ENCODE measurements at regions not wholly inside any gene's neighbourhood (a gene's known extent, or its start where the extent isn't known, plus 50 kb on each side); places are given as distances from the start of the nearest gene placed in this dataset.

DNA sequence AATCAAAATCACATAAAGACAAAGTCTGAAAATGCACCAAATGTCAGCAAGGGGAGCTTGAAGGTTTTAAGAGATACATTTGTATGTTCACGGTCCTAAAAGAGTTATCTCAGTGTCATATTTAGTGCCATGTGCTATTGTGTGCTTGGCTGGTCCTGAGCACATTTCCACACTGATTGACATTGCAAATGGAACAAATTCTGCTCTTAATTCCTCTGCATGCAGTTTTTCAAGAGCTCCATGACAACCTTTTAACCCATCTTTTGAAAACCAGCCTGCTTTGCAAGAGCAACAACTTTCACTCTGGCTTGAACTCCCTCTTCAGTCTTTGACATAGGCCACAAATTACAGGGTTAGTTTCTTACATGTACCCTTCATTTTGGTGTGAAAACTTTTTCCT lies 175.4 kb upstream of the ACTBL2 start (continued):
- TF ChIP-seq HDAC2 (IDR thresholded peaks at IDR 0.05; ENCODE audit: borderline replicate concordance in 1 of 2, low read depth in 2 of 2, low read length in 2 of 2) (no peak), HDAC6 (IDR thresholded peaks at IDR 0.05; ENCODE audit: low read depth, low read length) (no peak), KDM1A (IDR thresholded peaks at IDR 0.05; ENCODE audit: borderline replicate concordance, low read length) (no peak), EZH2 (IDR thresholded peaks at IDR 0.05; ENCODE audit: low read depth, low read length, severe bottlenecking) (no peak), RFX5 (IDR thresholded peaks at IDR 0.05; ENCODE audit: borderline replicate concordance, low read depth, low read length) (no peak), RAD21 (IDR thresholded peaks at IDR 0.05 in 1 of 2, conservative IDR thresholded peaks at IDR 0.05 in 1 of 2; ENCODE audit: low read depth in 2 of 2, low read length in 2 of 2) (no peak), GTF2F1 (IDR thresholded peaks at IDR 0.05; ENCODE audit: borderline replicate concordance, low read depth, low read length) (no peak)
- TF ChIP-seq, protein P1, sequence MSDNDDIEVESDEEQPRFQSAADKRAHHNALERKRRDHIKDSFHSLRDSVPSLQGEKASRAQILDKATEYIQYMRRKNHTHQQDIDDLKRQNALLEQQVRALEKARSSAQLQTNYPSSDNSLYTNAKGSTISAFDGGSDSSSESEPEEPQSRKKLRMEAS (IDR thresholded peaks at IDR 0.05): no peak
- TF ChIP-seq, protein P2, sequence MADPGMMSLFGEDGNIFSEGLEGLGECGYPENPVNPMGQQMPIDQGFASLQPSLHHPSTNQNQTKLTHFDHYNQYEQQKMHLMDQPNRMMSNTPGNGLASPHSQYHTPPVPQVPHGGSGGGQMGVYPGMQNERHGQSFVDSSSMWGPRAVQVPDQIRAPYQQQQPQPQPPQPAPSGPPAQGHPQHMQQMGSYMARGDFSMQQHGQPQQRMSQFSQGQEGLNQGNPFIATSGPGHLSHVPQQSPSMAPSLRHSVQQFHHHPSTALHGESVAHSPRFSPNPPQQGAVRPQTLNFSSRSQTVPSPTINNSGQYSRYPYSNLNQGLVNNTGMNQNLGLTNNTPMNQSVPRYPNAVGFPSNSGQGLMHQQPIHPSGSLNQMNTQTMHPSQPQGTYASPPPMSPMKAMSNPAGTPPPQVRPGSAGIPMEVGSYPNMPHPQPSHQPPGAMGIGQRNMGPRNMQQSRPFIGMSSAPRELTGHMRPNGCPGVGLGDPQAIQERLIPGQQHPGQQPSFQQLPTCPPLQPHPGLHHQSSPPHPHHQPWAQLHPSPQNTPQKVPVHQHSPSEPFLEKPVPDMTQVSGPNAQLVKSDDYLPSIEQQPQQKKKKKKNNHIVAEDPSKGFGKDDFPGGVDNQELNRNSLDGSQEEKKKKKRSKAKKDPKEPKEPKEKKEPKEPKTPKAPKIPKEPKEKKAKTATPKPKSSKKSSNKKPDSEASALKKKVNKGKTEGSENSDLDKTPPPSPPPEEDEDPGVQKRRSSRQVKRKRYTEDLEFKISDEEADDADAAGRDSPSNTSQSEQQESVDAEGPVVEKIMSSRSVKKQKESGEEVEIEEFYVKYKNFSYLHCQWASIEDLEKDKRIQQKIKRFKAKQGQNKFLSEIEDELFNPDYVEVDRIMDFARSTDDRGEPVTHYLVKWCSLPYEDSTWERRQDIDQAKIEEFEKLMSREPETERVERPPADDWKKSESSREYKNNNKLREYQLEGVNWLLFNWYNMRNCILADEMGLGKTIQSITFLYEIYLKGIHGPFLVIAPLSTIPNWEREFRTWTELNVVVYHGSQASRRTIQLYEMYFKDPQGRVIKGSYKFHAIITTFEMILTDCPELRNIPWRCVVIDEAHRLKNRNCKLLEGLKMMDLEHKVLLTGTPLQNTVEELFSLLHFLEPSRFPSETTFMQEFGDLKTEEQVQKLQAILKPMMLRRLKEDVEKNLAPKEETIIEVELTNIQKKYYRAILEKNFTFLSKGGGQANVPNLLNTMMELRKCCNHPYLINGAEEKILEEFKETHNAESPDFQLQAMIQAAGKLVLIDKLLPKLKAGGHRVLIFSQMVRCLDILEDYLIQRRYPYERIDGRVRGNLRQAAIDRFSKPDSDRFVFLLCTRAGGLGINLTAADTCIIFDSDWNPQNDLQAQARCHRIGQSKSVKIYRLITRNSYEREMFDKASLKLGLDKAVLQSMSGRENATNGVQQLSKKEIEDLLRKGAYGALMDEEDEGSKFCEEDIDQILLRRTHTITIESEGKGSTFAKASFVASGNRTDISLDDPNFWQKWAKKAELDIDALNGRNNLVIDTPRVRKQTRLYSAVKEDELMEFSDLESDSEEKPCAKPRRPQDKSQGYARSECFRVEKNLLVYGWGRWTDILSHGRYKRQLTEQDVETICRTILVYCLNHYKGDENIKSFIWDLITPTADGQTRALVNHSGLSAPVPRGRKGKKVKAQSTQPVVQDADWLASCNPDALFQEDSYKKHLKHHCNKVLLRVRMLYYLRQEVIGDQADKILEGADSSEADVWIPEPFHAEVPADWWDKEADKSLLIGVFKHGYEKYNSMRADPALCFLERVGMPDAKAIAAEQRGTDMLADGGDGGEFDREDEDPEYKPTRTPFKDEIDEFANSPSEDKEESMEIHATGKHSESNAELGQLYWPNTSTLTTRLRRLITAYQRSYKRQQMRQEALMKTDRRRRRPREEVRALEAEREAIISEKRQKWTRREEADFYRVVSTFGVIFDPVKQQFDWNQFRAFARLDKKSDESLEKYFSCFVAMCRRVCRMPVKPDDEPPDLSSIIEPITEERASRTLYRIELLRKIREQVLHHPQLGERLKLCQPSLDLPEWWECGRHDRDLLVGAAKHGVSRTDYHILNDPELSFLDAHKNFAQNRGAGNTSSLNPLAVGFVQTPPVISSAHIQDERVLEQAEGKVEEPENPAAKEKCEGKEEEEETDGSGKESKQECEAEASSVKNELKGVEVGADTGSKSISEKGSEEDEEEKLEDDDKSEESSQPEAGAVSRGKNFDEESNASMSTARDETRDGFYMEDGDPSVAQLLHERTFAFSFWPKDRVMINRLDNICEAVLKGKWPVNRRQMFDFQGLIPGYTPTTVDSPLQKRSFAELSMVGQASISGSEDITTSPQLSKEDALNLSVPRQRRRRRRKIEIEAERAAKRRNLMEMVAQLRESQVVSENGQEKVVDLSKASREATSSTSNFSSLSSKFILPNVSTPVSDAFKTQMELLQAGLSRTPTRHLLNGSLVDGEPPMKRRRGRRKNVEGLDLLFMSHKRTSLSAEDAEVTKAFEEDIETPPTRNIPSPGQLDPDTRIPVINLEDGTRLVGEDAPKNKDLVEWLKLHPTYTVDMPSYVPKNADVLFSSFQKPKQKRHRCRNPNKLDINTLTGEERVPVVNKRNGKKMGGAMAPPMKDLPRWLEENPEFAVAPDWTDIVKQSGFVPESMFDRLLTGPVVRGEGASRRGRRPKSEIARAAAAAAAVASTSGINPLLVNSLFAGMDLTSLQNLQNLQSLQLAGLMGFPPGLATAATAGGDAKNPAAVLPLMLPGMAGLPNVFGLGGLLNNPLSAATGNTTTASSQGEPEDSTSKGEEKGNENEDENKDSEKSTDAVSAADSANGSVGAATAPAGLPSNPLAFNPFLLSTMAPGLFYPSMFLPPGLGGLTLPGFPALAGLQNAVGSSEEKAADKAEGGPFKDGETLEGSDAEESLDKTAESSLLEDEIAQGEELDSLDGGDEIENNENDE (IDR thresholded peaks at IDR 0.05; ENCODE audit: insufficient replicate concordance, low read length): no peak

Data from H1 (cell line).